ENCODE measurements at regions not wholly inside any gene's neighbourhood (a gene's known extent, or its start where the extent isn't known, plus 50 kb on each side); places are given as distances from the start of the nearest gene placed in this dataset.

DNA sequence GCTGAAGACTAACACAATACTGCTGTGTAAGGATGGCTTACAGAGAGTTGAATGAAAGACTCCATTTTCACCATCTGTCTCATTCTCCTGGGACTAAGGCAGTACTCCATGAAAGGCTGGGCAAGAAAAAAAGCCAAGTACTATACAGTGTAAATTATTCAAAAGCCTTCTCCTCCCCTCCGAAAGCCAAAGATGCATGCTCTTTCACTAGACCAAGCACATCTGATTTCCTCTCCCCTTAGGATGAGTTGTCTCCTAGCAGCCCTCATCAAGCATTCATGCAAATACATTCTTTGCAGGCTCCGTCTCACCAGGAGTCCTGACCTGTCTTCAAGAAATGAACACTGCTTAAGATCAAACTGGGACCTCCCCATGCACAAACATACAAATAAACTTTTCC is 133.5 kb upstream of the THBS1 start:
- H3K27ac ChIP-seq (ENCODE audit: low read length): no peak overlapping the region
- no peaks in the 10 kb centered on the region for H3K27me3 ChIP-seq (ENCODE audit: control insufficient read depth, insufficient read depth, low read length)
- H3K36me3 ChIP-seq (ENCODE audit: control insufficient read depth, low read depth, low read length): no peaks in the 10 kb centered on the region
- no peaks in the 10 kb centered on the region for H3K4me1 ChIP-seq (ENCODE audit: control insufficient read depth, low read depth, low read length)
- H3K4me3 ChIP-seq (ENCODE audit: low read length): no peak overlapping the region
- H3K9me3 ChIP-seq (ENCODE audit: control insufficient read depth, low read depth, low read length): no peaks in the 10 kb centered on the region
- H3K9ac ChIP-seq (ENCODE audit: low read length): no peak overlapping the region

DNA sequence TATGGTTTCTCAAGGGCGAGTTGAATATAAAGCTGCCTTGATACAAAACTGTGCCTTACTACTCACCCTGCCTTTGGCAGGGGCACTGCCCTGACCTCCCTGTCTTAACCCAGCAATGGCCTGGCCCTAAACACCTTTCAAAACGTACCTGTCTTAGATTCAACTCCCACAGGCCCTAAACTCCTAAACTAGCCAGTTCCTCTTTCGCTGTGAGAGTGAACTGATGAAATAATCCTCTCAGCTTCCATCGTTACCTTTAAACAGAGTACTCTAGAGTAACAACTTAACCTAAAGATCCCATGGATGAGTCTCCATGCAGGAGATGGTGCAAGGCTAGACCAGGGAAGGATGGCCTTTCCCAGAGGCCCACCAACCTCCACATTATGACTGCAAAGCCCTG is 133.0 kb upstream of the THBS1 start:
- no peak overlapping the region for H3K27ac ChIP-seq (ENCODE audit: low read length)
- no peak overlapping the region for H3K9ac ChIP-seq (ENCODE audit: low read length)
- H3K4me3 ChIP-seq (ENCODE audit: low read length): no peak overlapping the region
- H3K27me3 ChIP-seq (ENCODE audit: control insufficient read depth, insufficient read depth, low read length): no peaks in the 10 kb centered on the region
- no peaks in the 10 kb centered on the region for H3K9me3 ChIP-seq (ENCODE audit: control insufficient read depth, low read depth, low read length)
- H3K4me1 ChIP-seq (ENCODE audit: control insufficient read depth, low read depth, low read length): no peaks in the 10 kb centered on the region
- H3K36me3 ChIP-seq (ENCODE audit: control insufficient read depth, low read depth, low read length): no peaks in the 10 kb centered on the region

- H3K36me3 ChIP-seq (ENCODE audit: control insufficient read depth, low read depth, low read length): no peaks in the 10 kb centered on the region
- no peak overlapping the region for H3K4me3 ChIP-seq (ENCODE audit: low read length)
- no peaks in the 10 kb centered on the region for H3K4me1 ChIP-seq (ENCODE audit: control insufficient read depth, low read depth, low read length)
- no peaks in the 10 kb centered on the region for H3K9me3 ChIP-seq (ENCODE audit: control insufficient read depth, low read depth, low read length)
- no peak overlapping the region for H3K9ac ChIP-seq (ENCODE audit: low read length)
- H3K27ac ChIP-seq (ENCODE audit: low read length): no peak overlapping the region
- H3K27me3 ChIP-seq (ENCODE audit: control insufficient read depth, insufficient read depth, low read length): no peaks in the 10 kb centered on the region
Measured at GRCh38 chr15:39448409-39448808, 132.5 kb upstream of the THBS1 start.

GRCh38 chr15:39451121-39451688 is 129.7 kb upstream of the THBS1 start:
- no peak overlapping the region for H3K9ac ChIP-seq (ENCODE audit: low read length)
- H3K27me3 ChIP-seq (ENCODE audit: control insufficient read depth, insufficient read depth, low read length): no peaks in the 10 kb centered on the region
- H3K27ac ChIP-seq (ENCODE audit: low read length): no peak overlapping the region
- no peaks in the 10 kb centered on the region for H3K4me1 ChIP-seq (ENCODE audit: control insufficient read depth, low read depth, low read length)
- no peaks in the 10 kb centered on the region for H3K9me3 ChIP-seq (ENCODE audit: control insufficient read depth, low read depth, low read length)
- no peak overlapping the region for H3K4me3 ChIP-seq (ENCODE audit: low read length)
- no peaks in the 10 kb centered on the region for H3K36me3 ChIP-seq (ENCODE audit: control insufficient read depth, low read depth, low read length)

GRCh38 chr15:39451871-39452270 is 129.0 kb upstream of the THBS1 start:
- no peak overlapping the region for H3K4me3 ChIP-seq (ENCODE audit: low read length)
- no peak overlapping the region for H3K27ac ChIP-seq (ENCODE audit: low read length)
- H3K4me1 ChIP-seq (ENCODE audit: control insufficient read depth, low read depth, low read length): no peaks in the 10 kb centered on the region
- H3K9me3 ChIP-seq (ENCODE audit: control insufficient read depth, low read depth, low read length): no peaks in the 10 kb centered on the region
- no peaks in the 10 kb centered on the region for H3K36me3 ChIP-seq (ENCODE audit: control insufficient read depth, low read depth, low read length)
- H3K27me3 ChIP-seq (ENCODE audit: control insufficient read depth, insufficient read depth, low read length): no peaks in the 10 kb centered on the region
- H3K9ac ChIP-seq (ENCODE audit: low read length): no peak overlapping the region

DNA sequence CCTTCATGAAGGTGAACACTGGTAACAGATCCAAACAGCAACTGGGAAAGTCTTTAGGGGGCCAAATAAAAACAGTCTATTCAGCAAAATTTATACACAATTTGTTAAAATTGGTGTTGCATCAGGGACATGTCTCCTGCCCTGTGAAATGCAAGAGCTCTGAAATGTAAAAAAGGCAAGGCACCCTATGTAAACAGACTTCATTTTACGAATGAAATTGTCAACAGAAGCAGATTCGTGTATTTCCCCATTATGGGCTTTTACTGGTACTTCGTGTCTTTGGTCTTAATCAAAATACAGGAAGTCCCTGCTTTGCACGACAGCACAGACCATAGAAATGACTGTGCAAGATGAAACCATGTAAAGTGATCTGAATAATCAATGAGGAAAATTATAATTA is 127.3 kb upstream of the THBS1 start:
- no peaks in the 10 kb centered on the region for H3K4me1 ChIP-seq (ENCODE audit: control insufficient read depth, low read depth, low read length)
- no peaks in the 10 kb centered on the region for H3K36me3 ChIP-seq (ENCODE audit: control insufficient read depth, low read depth, low read length)
- no peaks in the 10 kb centered on the region for H3K9me3 ChIP-seq (ENCODE audit: control insufficient read depth, low read depth, low read length)
- H3K4me3 ChIP-seq (ENCODE audit: low read length): no peak overlapping the region
- H3K9ac ChIP-seq (ENCODE audit: low read length): no peak overlapping the region
- H3K27ac ChIP-seq (ENCODE audit: low read length): no peak overlapping the region
- H3K27me3 ChIP-seq (ENCODE audit: control insufficient read depth, insufficient read depth, low read length): no peaks in the 10 kb centered on the region

DNA sequence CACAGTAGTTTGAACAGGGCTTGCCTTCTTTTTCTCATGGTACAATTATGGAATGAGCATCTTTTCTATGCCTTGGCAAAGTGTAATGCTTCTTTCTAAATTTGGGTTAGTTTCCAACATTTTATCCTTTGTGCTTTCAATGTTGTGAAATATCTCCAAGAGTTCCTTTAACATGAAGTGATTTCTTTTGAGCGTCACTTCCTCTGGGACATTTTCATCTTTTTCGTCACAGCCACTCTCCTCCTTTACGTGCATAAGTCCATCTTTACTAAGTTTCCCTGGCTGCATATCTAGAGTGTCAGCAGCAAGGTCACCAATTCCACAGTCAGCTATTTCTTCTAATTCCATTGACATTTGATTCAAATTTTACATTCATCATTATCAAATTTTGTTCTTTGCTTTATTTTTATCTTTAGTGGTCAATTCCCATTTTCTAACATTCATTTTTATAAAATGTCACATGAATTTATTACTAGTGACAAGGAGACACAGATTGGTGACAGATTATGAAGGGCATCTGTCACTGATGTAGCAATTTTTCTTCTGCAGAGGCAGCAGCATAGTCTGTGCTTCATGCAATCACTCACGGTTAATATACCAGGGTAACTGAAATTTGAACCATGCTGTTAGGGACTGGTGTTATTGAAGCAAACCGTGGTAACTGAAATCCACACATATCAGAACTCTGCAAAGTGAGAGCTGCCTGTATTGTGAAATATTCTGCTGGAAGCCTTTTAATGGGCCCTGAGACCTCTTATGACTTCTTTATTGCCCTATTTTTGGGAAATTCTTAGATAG is 126.5 kb upstream of the THBS1 start:
- Histone ChIP-seq H3K27me3 (ENCODE audit: control insufficient read depth, insufficient read depth, low read length) (no peaks in the 10 kb centered on the region), H3K9ac (ENCODE audit: low read length) (no peak overlapping the region), H3K9me3 (ENCODE audit: control insufficient read depth, low read depth, low read length) (no peaks in the 10 kb centered on the region), H3K4me1 (ENCODE audit: control insufficient read depth, low read depth, low read length) (no peaks in the 10 kb centered on the region), H3K36me3 (ENCODE audit: control insufficient read depth, low read depth, low read length) (no peaks in the 10 kb centered on the region), H3K4me3 (ENCODE audit: low read length) (no peak overlapping the region), H3K27ac (ENCODE audit: low read length) (no peak overlapping the region)

DNA sequence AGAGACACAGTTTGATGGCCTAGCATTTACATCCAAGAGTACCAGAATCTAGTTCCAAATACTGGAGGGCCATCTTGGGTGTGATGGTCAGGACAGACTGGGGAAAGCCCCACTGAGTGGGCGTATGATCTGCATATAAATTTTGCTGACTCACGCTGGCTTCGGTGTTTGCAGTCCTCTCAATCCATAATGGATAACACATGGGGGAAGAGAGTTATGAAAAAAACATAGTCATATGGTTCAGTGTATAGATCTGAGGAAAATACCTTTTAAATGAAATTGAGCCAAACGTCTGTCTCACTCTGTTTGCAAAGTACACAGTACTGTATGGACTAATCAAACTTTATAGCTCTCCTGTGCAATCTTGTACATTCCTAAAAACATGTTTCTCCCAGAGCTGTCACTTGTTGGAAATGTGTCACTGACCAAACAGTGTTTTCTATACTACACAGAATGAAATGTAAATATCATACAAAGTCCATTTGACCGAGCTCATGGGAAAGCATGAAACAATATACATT is 125.3 kb upstream of the THBS1 start:
- H3K36me3 ChIP-seq (ENCODE audit: control insufficient read depth, low read depth, low read length): no peaks in the 10 kb centered on the region
- H3K27ac ChIP-seq (ENCODE audit: low read length): no peak overlapping the region
- H3K27me3 ChIP-seq (ENCODE audit: control insufficient read depth, insufficient read depth, low read length): no peaks in the 10 kb centered on the region
- H3K9ac ChIP-seq (ENCODE audit: low read length): no peak overlapping the region
- H3K9me3 ChIP-seq (ENCODE audit: control insufficient read depth, low read depth, low read length): no peaks in the 10 kb centered on the region
- H3K4me1 ChIP-seq (ENCODE audit: control insufficient read depth, low read depth, low read length): no peaks in the 10 kb centered on the region
- H3K4me3 ChIP-seq (ENCODE audit: low read length): no peak overlapping the region

DNA sequence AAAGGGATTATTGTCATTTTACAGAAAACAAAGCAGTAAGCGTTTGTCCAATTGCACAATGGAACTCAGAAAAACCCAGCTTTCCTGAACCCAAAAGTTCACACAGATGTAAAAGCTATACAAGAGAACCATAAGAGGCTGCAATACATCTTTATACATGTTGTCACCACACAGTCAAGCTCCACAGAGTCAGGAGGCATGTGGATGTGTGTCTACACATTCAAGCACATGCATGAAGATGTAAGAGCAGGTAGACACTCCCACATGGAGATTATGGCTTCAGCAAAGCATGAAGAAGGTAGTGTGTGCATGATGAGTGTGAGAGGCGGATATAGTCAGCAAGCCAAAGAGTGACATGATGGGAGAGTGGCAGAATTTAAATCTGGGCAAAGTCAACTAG is 124.7 kb upstream of the THBS1 start:
- H3K4me3 ChIP-seq (ENCODE audit: low read length): no peak overlapping the region
- H3K36me3 ChIP-seq (ENCODE audit: control insufficient read depth, low read depth, low read length): no peaks in the 10 kb centered on the region
- H3K9me3 ChIP-seq (ENCODE audit: control insufficient read depth, low read depth, low read length): no peaks in the 10 kb centered on the region
- no peaks in the 10 kb centered on the region for H3K4me1 ChIP-seq (ENCODE audit: control insufficient read depth, low read depth, low read length)
- H3K27me3 ChIP-seq (ENCODE audit: control insufficient read depth, insufficient read depth, low read length): no peaks in the 10 kb centered on the region
- H3K9ac ChIP-seq (ENCODE audit: low read length): no peak overlapping the region
- no peak overlapping the region for H3K27ac ChIP-seq (ENCODE audit: low read length)

DNA sequence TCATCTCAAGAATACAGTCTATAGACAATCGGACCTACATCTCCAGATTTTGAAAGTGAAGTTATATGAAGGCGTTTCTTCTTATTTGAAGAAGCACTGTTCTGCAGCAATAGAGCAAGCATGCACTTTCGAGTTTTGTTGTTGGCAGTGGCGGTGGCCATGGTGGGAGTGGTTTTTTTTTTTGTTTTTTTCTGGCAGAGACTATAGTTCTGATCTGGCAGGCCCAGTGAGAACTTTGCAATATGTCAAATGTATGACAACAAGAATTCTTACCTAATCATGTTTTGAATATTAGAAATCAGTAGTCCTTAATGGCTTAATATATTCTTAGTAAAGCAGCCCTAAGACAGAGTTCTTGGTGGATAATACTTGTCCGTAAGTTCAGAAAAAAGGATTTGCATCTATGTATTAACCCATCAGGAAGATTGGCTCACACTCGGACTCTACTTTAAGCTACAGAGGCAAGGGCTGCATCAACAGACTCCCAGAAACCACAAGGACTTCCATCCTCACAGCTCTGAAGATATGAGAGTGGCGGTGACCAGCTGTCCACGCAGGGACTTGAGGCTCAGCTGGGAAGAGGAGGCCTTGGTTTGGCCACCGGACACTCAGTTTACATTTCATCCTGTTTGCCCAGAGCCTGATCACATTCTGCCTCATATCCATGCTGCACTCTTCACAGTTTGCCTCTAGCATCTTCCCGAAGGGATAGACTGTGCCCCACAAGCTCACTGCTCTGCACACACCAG is 124.1 kb upstream of the THBS1 start:
- Histone ChIP-seq H3K9me3 (ENCODE audit: control insufficient read depth, low read depth, low read length) (no peaks in the 10 kb centered on the region), H3K4me1 (ENCODE audit: control insufficient read depth, low read depth, low read length) (no peaks in the 10 kb centered on the region), H3K27ac (ENCODE audit: low read length) (no peak overlapping the region), H3K27me3 (ENCODE audit: control insufficient read depth, insufficient read depth, low read length) (no peaks in the 10 kb centered on the region), H3K4me3 (ENCODE audit: low read length) (no peak overlapping the region), H3K36me3 (ENCODE audit: control insufficient read depth, low read depth, low read length) (no peaks in the 10 kb centered on the region), H3K9ac (ENCODE audit: low read length) (no peak overlapping the region)

GRCh38 chr15:39458131-39458530 is 122.7 kb upstream of the THBS1 start:
- H3K9ac ChIP-seq (ENCODE audit: low read length): no peak overlapping the region
- no peak overlapping the region for H3K4me3 ChIP-seq (ENCODE audit: low read length)
- no peaks in the 10 kb centered on the region for H3K36me3 ChIP-seq (ENCODE audit: control insufficient read depth, low read depth, low read length)
- no peaks in the 10 kb centered on the region for H3K4me1 ChIP-seq (ENCODE audit: control insufficient read depth, low read depth, low read length)
- no peaks in the 10 kb centered on the region for H3K27me3 ChIP-seq (ENCODE audit: control insufficient read depth, insufficient read depth, low read length)
- no peak overlapping the region for H3K27ac ChIP-seq (ENCODE audit: low read length)
- H3K9me3 ChIP-seq (ENCODE audit: control insufficient read depth, low read depth, low read length): no peaks in the 10 kb centered on the region
